ENCODE measurements at regions not wholly inside any gene's neighbourhood (a gene's known extent, or its start where the extent isn't known, plus 50 kb on each side); places are given as distances from the start of the nearest gene placed in this dataset.

- TF ChIP-seq CREB5 (CRISPR knock-in tag; IDR thresholded peaks at IDR 0.05; ENCODE audit: low read depth) (no peak), ZNF565 (CRISPR knock-in tag; conservative IDR thresholded peaks at IDR 0.05; ENCODE audit: low read depth) (no peak), ARNTL (CRISPR knock-in tag; IDR thresholded peaks at IDR 0.05; ENCODE audit: borderline replicate concordance, low read depth) (no peak), PPARA (CRISPR knock-in tag; IDR thresholded peaks at IDR 0.05; ENCODE audit: borderline replicate concordance) (no peak)
Observed at GRCh38 chr1:121525355-121525754, 340.6 kb downstream of the SRGAP2C start.
